ENCODE measurements at regions not wholly inside any gene's neighbourhood (a gene's known extent, or its start where the extent isn't known, plus 50 kb on each side); places are given as distances from the start of the nearest gene placed in this dataset.

GRCh38 chr12:58583940-58584339 lies 336.4 kb downstream of the LRIG3 start:
- no peak for DNase-seq (ENCODE audit: low read depth in 2 of 2)

GRCh38 chr12:58584880-58585279 lies 335.4 kb downstream of the LRIG3 start:
- no peak for DNase-seq (ENCODE audit: low read depth in 2 of 2)

- no peak for DNase-seq (ENCODE audit: low read depth in 2 of 2)
Measured at GRCh38 chr12:58586762-58587161, 333.5 kb downstream of the LRIG3 start.

- DNase-seq (ENCODE audit: low read depth in 2 of 2): no peak
Measured at GRCh38 chr12:58588770-58589169, 331.5 kb downstream of the LRIG3 start.

GRCh38 chr12:58592475-58593207 lies 327.7 kb downstream of the LRIG3 start:
- DNase-seq (ENCODE audit: low read depth in 2 of 2): no peak

- no peak for DNase-seq (ENCODE audit: low read depth in 2 of 2)
Measured at GRCh38 chr12:58593557-58594304, 326.6 kb downstream of the LRIG3 start.

GRCh38 chr12:58596381-58596780 lies 323.9 kb downstream of the LRIG3 start:
- no peak for DNase-seq (ENCODE audit: low read depth in 2 of 2)

GRCh38 chr12:58601529-58601928 lies 318.8 kb downstream of the LRIG3 start:
- DNase-seq (ENCODE audit: low read depth in 2 of 2): no peak

GRCh38 chr12:58602179-58602578 lies 318.1 kb downstream of the LRIG3 start:
- DNase-seq (ENCODE audit: low read depth in 2 of 2): no peak

GRCh38 chr12:58602736-58603135 lies 317.6 kb downstream of the LRIG3 start:
- no peak for DNase-seq (ENCODE audit: low read depth in 2 of 2)

GRCh38 chr12:58607805-58608204 lies 312.5 kb downstream of the LRIG3 start:
- DNase-seq (ENCODE audit: low read depth in 2 of 2): no peak

- DNase-seq (ENCODE audit: low read depth in 2 of 2): no peak
Measured at GRCh38 chr12:58608711-58609110, 311.6 kb downstream of the LRIG3 start.

GRCh38 chr12:58615047-58615446 lies 305.3 kb downstream of the LRIG3 start:
- DNase-seq (ENCODE audit: low read depth in 2 of 2): no peak

- no peak for DNase-seq (ENCODE audit: low read depth in 2 of 2)
Measured at GRCh38 chr12:58615576-58615975, 304.7 kb downstream of the LRIG3 start.

GRCh38 chr12:58616618-58617017 lies 303.7 kb downstream of the LRIG3 start:
- no peak for DNase-seq (ENCODE audit: low read depth in 2 of 2)

GRCh38 chr12:58621126-58621525 lies 299.2 kb downstream of the LRIG3 start:
- no peak for DNase-seq (ENCODE audit: low read depth in 2 of 2)

- DNase-seq (ENCODE audit: low read depth in 2 of 2): no peak
Measured at GRCh38 chr12:58629376-58629775, 290.9 kb downstream of the LRIG3 start.

- no peak for DNase-seq (ENCODE audit: low read depth in 2 of 2)
Measured at GRCh38 chr12:58633479-58633878, 286.8 kb downstream of the LRIG3 start.

GRCh38 chr12:58639318-58639934 lies 280.9 kb downstream of the LRIG3 start:
- no peak for DNase-seq (ENCODE audit: low read depth in 2 of 2)

- DNase-seq (ENCODE audit: low read depth in 2 of 2): no peak
Measured at GRCh38 chr12:58640314-58640713, 280.0 kb downstream of the LRIG3 start.

- no peak for DNase-seq (ENCODE audit: low read depth in 2 of 2)
Measured at GRCh38 chr12:58645946-58646345, 274.4 kb downstream of the LRIG3 start.

GRCh38 chr12:58647495-58647894 lies 272.8 kb downstream of the LRIG3 start:
- DNase-seq (ENCODE audit: low read depth in 2 of 2): no peak

GRCh38 chr12:58648176-58648575 lies 272.1 kb downstream of the LRIG3 start:
- DNase-seq (ENCODE audit: low read depth in 2 of 2): no peak
